Activated CD4-positive, alpha-beta T cell treated with anti-CD3 and anti-CD28 coated beads for 24 hours (primary cell): ENCODE measurements at regions not wholly inside any gene's neighbourhood (a gene's known extent, or its start where the extent isn't known, plus 50 kb on each side); places are given as distances from the start of the nearest gene placed in this dataset.
"Not testable (repeated sequence)": the region's sequence is repeated elsewhere in the genome, so short reads cannot be mapped to it uniquely, and the experiment has no call there.

Experiments
- DNase-seq, 2 donors: peaks; one replicate each; pipeline ENCODE4 v3.0.0-alpha.2; 2020; ENCODE audit warnings: low read depth in 2 of 2

DNA sequence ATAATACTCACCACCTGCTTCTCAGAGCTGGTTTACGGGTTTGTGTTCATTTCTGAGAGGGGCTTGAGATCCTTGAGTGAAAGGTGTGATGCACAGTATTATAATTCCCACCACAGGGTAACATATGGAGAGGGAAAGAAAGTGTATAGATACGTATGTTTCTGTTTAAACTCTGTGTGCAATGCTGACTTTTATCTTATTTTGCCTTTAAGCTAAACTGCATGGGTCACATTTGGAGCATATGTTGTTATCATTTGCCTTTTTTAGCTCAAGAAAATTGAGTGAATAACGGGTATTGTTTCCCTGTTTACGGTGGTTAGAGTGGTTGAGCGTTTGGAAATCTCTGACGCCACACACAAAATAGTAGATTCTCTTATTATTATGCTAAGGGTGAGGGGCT, 191.1 kb upstream of the NFIA start:
- DNase-seq, result no peak

DNA sequence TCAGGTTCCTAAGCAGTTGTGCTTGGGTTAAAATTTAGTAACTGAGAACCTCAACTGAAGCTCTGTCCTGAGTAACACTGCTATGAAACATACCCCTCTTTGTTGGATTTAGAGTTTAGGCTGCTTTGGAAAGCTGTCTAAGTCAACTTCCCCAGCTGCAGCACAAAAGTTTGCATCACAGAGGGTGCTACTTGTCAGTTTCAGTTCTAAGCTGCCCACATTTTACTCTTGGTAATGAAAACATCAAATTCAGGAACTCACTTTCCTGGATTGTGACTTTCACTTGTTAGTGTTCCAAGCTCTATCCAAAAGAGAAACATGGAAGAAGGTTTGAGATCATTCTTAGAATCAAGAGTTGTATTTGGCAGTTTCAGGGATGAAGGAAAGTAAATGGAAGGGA, 191.7 kb upstream of the NFIA start:
- DNase-seq, result no peak

DNA sequence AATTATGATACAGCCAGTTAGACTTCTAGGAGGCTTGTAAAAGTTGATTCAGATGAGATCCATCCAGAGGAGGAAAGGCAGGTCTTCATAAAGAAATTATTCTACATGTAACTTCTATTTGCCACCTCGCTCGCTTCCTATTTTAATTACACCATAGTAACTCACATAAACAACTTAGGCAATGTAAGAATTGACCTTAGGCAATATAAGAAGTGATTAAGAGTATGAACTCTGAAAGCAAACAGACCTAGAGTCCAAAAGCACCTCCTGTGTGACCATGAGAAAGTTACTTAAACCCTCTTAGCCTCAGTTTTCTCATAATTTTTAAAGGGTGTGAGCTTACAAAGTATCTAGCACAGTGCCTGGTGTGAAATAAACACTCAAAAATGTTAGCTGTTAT, 192.7 kb upstream of the NFIA start:
- DNase-seq, result no peak

DNA sequence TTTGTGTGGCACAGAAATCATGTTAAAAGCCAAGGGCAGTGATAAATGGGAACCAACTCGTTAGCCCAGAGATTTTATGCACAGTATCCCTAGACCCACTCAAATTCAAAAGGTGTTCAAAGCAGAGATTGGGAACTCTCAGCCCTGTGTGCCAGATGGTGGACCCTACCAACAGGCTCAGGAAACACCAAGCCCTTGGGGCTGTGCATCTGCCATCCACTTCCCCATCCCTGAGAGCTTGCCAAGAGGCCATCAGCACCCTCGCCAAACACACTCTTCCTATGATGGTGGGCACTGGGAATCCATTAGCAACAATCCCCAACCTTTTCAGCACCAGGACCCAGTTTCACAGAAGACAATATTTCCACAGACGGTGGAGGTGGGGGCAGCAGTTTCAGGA, 194.2 kb upstream of the NFIA start:
- no peak for DNase-seq

DNA sequence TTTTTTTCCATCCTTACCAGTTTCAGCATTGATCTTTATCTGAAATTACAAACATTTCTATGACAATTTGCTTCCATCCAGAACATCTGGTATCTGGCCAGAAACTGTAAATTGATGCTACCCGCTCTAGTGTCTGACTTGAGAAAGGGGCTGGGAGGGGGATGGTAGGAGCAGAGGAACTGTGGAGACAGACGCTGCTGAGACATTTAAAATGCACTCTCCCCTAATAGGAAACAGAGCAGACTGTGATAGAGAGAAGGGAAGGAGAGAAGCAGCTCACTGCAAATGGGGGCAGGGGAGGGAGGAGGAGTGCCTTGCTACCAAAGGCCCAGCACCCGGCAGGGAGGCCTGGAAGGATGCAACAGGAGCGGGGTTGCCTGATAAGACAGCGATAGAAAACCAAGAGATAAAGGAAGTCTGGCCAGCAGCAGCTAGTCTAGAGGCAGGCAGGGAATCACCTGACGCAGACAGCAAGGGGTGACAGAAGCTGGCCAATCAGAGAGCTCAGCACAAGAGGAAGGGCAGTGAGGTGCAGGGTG, 195.5 kb upstream of the NFIA start:
- DNase-seq, result no peak

DNA sequence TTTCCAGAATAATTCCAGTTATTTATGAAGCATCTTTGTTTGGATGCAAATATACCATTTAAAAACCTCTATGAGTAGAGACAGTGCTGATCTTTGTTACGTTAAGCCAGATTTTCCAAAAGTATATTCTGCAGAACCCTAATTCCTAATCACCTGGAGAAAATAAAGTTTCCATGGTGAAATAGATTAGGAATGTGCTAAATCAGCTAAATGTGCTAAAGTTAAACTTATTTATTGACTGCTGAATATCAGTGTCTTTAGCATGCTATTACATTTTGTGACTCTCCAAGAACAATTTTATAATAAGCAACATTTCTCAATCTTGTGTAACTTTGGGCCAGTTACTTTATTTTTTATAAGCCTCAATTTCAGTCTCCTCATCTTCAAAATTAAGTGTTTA, 196.3 kb upstream of the NFIA start:
- DNase-seq, result no peak

DNA sequence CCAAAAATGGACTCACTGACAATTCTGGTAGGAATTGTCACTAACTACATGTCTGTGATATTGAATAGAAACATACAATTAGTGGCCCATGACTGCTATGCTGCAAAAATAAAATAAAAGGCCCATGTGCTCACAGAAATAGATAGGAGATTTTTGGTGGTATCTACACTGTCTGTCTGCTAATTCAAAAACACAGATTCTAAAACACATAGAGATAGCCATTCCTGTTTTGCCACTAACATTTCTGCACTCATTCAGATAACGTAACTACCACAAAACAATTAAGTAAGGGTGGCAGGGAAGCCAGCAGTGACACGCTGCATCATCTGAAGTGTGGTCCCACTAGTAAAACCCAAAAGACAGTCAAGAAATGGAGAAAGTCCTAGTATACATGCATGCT, 202.2 kb upstream of the NFIA start:
- DNase-seq, result no peak

DNA sequence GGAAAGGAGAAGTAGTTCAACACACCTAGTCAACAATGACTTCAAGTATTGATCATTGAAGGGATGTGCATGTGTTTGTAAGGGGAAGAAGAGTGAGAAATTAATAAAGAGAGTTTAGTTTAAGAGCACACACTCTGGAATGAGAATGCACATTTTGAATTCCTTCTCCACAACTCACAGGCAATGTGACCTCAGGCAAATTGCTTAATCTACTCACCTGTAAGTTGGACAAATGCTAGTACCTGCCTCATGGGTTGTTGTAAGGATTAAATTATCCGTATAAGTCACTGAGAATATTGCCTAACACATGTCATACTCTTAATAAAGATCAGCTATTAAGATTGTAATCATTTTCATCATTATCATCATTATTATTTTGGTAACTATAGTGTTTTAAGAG, 204.0 kb upstream of the NFIA start:
- no peak for DNase-seq

DNA sequence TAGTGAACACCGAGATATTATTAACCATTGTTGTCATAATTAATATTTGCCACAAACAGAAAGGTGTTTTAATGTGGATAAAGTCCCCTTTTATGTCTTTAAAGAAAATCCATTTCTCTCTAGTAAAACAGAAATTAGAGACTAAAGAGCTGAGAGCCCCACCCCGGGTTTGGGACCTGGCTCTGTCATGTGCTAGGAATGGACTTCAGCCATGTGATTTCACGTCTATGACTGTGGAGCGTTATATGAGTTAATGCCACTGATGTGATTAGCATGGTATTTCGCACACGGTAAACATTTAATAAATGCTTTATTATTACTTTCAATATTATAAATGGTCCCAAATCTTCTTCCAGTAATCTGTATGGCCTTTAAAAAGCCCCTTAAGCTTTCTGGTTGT, 205.0 kb upstream of the NFIA start:
- DNase-seq, result no peak

DNA sequence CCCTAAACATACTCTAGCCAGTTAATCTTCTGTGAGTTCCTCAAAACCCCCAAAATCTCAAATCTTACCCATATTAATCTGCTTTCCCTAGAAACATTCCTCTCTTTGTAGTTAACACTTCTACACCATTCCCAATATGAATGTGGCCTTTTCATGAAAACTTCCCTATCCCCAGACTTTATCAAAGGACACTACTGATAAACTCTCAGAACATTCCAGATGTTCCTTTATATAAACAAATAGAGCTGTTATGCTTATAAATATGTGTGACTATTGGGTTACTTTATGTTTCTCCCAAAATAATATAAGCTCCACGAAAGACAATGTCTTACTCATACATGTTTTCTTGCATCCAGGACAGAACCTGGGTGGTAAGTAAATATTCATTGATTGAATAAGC, 205.4 kb upstream of the NFIA start:
- no peak for DNase-seq

DNA sequence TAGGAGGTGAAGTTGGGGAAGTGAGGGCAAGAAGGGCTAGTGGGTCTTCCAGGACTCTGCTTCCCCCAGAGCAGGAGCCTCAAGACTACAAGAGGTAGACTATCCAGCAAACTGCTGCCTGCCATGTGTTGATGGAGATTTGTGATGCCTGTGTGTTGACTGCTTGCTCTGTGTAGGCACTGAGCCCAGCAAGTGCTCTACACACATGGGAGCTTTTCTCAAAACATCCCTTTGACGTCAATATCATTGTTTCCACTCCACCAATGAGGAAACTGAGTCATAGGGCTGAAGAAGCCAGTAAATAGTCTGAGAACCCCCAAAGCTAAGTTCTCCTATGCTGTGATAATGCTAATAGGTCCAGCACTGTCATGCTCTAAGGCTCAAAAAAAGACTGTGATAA, 207.2 kb upstream of the NFIA start:
- DNase-seq, result no peak

DNA sequence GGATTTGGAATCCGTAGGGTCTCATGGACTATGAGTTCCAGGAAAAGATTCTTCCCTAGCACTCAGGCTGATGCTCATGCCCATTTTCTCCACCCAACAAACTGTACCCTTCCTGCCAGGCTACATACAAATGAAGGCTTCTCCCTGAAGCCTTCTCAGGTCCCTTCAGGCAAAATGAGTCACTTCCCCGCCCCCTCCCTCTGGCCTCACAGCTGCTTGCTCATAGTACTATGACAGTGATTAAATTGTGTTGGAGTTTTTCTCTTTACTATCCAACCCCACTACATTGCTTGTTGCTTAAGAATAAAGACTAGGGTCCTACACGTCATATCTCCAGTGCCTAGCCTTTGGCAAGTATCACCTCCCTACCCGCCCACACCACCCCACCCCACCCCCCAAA, 207.6 kb upstream of the NFIA start:
- no peak for DNase-seq

DNA sequence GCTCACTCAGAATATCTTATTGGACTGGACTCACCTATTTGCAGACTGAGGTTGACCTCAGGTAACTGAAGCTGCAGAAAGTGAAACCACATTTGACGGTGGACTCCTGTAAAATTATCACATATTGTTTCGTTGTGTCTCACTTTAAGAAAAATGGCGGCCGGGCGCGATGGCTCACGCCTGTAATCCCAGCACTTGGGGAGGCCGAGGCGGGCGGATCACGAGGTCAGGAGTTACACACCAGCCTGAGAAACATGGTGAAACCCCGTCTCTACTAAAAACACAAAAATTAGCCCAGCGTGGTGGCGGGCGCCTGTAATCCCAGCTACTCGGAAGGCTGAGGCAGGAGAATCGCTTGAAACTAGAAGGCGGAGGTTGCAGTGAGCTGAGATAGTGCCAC, 209.0 kb upstream of the NFIA start:
- not testable (repeated sequence) for DNase-seq

DNA sequence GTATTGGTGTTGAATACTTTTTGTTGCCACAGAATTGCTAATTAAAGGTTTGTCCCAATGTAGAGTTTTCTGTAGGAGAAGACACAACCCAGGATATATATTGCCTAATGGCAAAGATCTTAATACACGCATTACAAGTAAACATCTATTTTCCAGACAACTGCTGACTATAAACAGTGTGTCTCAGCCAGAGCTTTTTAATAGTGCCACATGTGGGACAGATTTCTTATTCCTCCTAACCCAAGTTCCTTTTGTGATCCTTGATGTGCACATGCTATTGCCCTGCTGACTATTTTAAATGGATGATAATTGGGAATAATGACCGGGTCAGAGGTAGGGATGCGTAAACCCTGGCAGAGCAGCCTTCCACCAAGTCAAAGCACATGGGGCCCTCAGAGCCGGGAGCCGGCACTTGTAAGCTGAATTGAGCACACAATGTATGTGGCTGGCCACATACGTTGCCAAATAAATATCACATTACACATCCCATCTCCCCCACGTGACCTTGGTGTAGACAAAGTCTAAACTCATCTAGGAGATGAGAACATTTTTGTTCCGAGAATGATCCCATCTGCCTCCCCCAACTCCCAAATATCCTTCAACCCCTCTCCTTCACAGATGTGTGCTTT, 209.8 kb upstream of the NFIA start:
- no peak for DNase-seq

DNA sequence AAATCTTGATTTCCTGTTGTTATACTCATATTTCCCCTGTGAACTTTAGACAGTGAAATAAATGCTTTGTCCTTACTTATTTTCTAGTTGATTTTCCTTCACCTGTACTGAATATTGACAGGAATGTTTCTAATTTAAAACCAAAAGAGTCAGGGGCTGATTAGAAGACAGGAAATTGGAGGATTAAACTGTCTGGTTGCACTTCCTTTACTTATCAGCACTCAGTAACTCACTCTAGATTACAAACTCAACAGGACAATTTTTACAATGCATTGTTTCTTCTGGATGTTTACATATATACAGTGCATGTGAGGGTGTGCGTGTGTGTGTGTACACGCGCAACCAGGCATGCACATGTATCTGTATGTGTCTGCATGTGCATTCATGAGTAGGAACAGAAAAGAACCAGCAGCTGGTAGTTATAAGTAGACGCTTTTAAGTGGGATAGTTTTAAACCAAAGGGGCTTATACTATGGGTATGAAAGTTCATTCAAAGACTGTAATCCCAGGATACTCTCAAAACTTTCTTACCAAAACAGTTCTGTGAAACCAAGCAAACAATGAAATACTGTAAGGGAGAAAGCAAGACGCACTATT, 212.0 kb upstream of the NFIA start:
- DNase-seq, result no peak

DNA sequence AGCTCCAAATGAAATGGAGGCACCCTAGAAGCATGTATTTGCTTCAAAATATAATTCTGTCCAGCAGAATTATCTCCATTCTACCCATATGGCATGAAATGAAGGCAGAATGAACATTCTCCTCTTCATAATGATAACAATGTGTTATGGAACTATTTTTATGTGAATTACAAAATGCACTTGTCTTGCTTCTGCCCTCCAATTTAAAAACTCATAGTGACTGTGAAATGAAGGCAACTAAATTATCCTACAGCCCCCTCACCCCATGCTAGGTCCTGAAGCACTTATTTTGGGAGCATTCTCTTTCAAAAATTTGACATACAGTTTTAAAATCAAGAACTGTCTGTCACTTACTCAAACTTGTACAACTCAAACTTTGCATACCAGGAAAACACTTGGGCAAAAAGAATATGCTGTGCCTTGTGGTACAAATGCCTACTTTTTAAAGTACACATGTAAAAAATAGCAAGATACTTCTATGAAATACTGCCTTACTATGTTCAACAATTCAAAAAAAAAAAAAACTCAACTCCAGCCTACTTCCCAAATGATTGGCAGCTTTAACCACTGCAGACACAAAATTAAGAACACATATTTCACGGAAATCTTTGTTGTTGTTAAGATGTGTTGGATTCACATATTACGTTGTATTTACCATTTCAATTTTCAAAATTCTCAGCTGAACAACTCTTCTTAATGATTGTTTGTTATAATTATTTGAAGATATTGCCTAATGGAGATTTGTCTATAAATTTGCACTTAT, 213.3 kb upstream of the NFIA start:
- DNase-seq, result no peak

DNA sequence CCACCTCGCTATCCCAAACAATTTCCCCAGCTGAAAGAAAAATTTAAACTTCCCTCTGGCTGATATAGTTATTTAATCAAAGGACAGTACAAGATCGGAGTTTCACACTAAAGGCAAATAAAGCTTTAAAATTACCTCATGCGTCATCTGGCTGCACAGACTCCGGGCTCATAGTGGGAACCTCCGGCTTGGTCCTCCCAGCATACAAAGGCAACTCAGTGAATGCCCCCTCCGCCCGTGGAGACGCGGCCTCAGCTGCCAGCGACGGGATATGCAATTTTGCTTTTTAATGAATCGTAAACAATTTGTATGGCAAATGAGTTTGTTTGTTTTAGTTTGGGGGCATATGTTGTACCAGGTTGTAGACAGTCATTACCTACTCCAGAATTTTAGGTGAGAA, 214.6 kb upstream of the NFIA start:
- DNase-seq, result no peak

DNA sequence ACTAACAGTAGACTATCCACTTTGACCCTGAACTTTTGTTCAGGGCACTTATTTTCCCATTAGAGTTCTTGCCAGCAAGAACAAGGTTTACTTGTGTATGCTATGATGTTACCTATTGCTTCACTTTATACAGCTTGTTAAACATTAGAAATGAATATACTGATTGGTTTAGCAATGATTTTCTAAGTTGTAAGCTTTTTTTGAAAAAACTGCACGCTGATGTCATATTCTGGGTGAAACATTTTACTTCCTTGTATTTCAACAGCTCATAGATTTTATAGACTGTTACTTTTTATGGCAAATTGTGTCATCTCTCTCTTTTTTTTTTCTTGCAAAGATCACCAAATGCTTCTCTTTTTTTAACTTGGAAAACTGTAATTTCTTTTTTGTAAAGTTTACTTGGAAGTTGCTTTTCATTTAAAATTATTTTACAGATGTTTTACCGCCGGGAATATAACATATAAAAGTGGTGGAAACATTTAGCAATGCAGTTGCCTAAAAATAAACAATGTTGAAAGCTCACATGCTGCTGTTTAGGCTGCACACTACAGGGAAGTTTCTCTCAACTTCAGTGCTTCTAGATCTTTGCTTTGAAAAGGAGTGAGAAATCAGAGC, 215.3 kb upstream of the NFIA start:
- no peak for DNase-seq

DNA sequence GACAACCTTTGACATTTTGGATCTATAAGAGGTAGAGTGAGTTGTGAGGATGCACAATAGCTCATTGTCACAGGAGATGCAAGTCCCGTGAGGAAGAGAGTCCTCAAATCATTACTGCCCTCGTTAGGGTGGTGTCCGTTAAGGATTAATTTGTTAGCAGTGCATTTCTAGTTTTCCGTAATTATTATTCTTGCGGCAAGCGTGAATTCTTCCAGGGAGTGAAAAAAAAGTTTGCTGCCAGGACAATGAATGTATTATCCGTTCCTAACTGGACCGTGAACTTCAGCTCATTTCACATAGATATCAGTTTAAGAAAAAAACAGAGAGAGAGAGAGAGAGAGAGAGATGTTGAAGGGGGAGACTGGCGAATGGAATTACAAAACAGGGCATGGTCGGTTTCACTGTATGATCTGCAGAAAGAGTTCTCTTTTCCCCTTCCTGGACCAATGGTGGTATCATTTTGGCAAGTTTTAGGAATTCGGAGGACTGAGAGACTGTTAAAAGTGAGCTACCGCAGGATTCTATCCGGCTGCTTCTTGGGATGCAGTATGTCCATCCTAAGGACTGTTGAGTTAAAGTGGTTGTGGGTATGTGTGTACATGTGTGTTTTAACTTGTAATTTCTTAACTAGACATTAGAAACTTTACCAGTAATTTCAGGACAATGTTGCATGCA, 216.0 kb upstream of the NFIA start:
- no peak for DNase-seq

DNA sequence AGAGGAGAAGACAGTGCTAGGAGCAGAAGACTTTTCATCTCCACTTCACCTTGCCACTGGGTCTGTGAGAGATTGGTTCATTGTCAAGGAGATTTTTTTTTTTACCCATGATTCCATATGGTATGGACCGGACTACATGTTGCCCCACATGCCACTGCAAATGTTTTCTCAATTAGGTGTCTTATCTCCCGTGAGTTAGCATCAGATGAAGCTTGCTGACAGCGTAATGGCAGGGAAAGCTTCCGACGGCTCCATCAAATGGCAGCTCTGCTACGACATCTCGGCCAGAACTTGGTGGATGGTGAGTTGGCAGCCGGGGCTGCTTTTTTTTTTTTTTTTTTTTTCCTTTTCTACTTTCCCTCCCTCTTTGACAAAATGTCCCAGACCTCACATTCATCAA, 217.2 kb upstream of the NFIA start:
- DNase-seq, result no peak

DNA sequence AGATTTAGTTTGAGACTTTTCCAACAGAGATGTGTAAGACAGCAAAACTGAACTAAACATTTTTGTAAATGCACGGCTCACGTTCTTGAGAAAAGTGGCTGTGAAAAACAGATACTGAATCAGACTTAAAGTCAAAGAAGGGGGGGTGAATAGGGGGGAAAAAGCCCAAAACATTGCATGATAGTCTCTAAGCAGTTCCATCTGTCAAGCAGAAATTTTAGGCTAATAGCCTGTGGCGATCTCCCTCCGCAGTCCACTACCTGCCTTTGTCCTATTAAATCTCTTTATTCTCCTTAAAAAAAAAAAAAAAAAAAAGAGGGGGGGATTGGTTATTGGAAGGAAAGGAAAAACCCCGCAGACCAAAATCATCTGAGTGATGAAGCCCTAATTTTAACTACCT, 217.6 kb upstream of the NFIA start:
- no peak for DNase-seq

DNA sequence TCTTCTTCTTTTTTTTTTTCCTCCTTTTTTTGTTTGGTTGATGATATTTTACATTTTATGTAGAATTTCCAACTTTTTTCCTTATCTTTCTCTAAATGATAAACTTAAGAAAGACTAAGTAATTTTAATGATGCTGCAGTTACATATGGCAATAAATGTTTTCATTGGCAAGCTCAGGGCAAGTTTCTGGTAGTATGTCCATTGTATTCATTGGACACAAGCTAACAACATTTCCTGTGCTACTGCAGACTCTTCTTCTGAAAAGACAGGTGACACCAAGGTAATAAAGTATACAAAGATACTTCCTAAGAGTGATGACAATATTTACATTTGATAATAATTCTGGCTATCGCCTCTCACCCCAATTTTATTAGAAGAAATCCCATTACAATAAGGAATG, 219.2 kb upstream of the NFIA start:
- DNase-seq, result no peak
